Left cardiac atrium (tissue), 4 donors: ENCODE measurements at regions not wholly inside any gene's neighbourhood (a gene's known extent, or its start where the extent isn't known, plus 50 kb on each side); places are given as distances from the start of the nearest gene placed in this dataset.
A peak's percentile ranks its signal among the peaks of the same experiment; 100 is the strongest.
"Not testable (repeated sequence)": the region's sequence is repeated elsewhere in the genome, so short reads cannot be mapped to it uniquely, and the experiment has no call there.

Source experiments
- ATAC-seq, 2 donors: fragments of 200-7000 bp; cut with Tn5 transposase; one replicate each; pipeline ENCODE4 v1.9.1; 2020; ENCODE audit warnings: mild to moderate bottlenecking in 2 of 2, moderate library complexity in 2 of 2
- DNase-seq: peaks from one replicate; pipeline ENCODE4 v3.0.0-alpha.2; 2020
- intact Hi-C, 2 donors: fragments of 100-400 bp; cut with DNase I; formaldehyde crosslinking; loops; one replicate each; pipeline versions ENCODE4 v1.14.1 to v1.15.1; 2022 to 2023
- donor health status: DM: no; HTN: yes; CAD: no.
- donor health status: DM: no; HTN: yes; CAD: no; lungs with severe emphysema.
- donor health status: DM: yes; HTN: yes; CAD: no.
- donor health status: Dilated cardiomyopathy.

GRCh38 chr5:77912721-77913120 is 136.6 kb upstream of the TBCA start:
- no peak for ATAC-seq
- intact Hi-C loops: no loop called here
- no peak for DNase-seq

- ATAC-seq (no peak), DNase-seq (no peak)
- intact Hi-C loops: no loop called here
These were observed 134.6 kb upstream of the TBCA start for GRCh38 chr5:77910602-77911188.

GRCh38 chr5:77909237-77909636 is 133.1 kb upstream of the TBCA start:
- intact Hi-C loops: no loop called here
- ATAC-seq: no peak
- no peak for DNase-seq

GRCh38 chr5:77908787-77909186 is 132.6 kb upstream of the TBCA start:
- ATAC-seq (no peak), DNase-seq (no peak)
- intact Hi-C loops: no loop called here

GRCh38 chr5:77907786-77908185 is 131.6 kb upstream of the TBCA start:
- no peak for DNase-seq
- ATAC-seq: no peak
- intact Hi-C loops: no loop called here

GRCh38 chr5:77906806-77907205 is 130.7 kb upstream of the TBCA start:
- intact Hi-C loops: no loop called here
- DNase-seq (no peak), ATAC-seq (no peak)

GRCh38 chr5:77904362-77904761 is 128.2 kb upstream of the TBCA start:
- ATAC-seq (no peak), DNase-seq (no peak)
- intact Hi-C loops: no loop called here

- ATAC-seq: no peak
- DNase-seq: no peak
- intact Hi-C loops: no loop called here
These were observed 124.6 kb upstream of the TBCA start for GRCh38 chr5:77900691-77901090.

GRCh38 chr5:77898385-77898784 is 122.2 kb upstream of the TBCA start:
- ATAC-seq (no peak), DNase-seq (no peak)
- intact Hi-C loops: no loop called here

- no peak for ATAC-seq
- no peak for DNase-seq
- intact Hi-C loops: no loop called here
These were observed 120.2 kb upstream of the TBCA start for GRCh38 chr5:77896338-77896737.

- peak in 1 of 2 donors; percentile 30 for ATAC-seq
- intact Hi-C loops, DNase-seq: not testable (repeated sequence)
These were observed 118.0 kb upstream of the TBCA start for GRCh38 chr5:77894103-77894502.

- DNase-seq: peak; percentile 45
- intact Hi-C loops: no loop called here
- peak; percentile 44 to 97 for ATAC-seq
These were observed 117.2 kb upstream of the TBCA start for GRCh38 chr5:77893225-77893860.

- intact Hi-C loops: no loop called here
- ATAC-seq (peak in 1 of 2 donors; percentile 14), DNase-seq (no peak)
These were observed 116.2 kb upstream of the TBCA start for GRCh38 chr5:77892061-77893010.

- intact Hi-C loops: no loop called here
- ATAC-seq (no peak), DNase-seq (no peak)
These were observed 109.4 kb upstream of the TBCA start for GRCh38 chr5:77885519-77885918.

- intact Hi-C loops: no loop called here
- ATAC-seq: no peak
These were observed 106.6 kb upstream of the TBCA start for GRCh38 chr5:77882670-77883257.

GRCh38 chr5:77881528-77881927 is 105.4 kb upstream of the TBCA start:
- DNase-seq (no peak), ATAC-seq (peak in 1 of 2 donors; percentile 59)
- intact Hi-C loops: no loop called here

More at GRCh38 chr5:77882670-77883257, 106.6 kb upstream of the TBCA start:
- DNase-seq: no peak

GRCh38 chr5:77877516-77878355 is 101.6 kb upstream of the TBCA start:
- ATAC-seq: no peak
- intact Hi-C loops: no loop called here
- DNase-seq: no peak

- ATAC-seq (no peak), DNase-seq (no peak)
- intact Hi-C loops: no loop called here
These were observed 100.8 kb upstream of the TBCA start for GRCh38 chr5:77876862-77877502.

GRCh38 chr5:77876316-77876715 is 100.2 kb upstream of the TBCA start:
- intact Hi-C loops: no loop called here
- ATAC-seq: no peak
- DNase-seq: no peak
